ENCODE measurements at regions not wholly inside any gene's neighbourhood (a gene's known extent, or its start where the extent isn't known, plus 50 kb on each side); places are given as distances from the start of the nearest gene placed in this dataset.

DNA sequence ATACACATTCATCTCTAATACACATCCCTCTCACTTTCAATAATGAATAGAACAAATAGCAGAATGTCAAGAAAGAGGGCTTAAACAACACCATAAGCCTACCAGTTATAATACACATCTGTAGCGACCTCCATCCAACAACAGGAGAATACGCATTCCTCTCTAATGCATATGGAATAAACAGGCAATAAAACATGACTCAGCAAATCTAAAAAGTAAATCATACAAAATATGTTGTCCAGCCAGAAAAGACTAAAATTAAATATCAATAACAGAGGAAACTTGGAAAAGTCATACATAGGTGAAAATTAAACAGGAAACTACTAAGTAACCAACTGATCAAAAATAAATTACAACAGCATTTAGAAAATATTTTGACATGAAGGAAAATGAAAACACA is 1127.5 kb upstream of the NCAM2 start:
- no peak for TF ChIP-seq FOXM1 (IDR thresholded peaks at IDR 0.05; ENCODE audit: borderline replicate concordance, low read depth)
- TF ChIP-seq CEBPB (IDR thresholded peaks at IDR 0.05) = no peak
- no peak for TF ChIP-seq NFIC (IDR thresholded peaks at IDR 0.05)
- TF ChIP-seq MAX (IDR thresholded peaks at IDR 0.05) = no peak
- no peak for TF ChIP-seq EGR1 (IDR thresholded peaks at IDR 0.05)
- TF ChIP-seq, protein P1, sequence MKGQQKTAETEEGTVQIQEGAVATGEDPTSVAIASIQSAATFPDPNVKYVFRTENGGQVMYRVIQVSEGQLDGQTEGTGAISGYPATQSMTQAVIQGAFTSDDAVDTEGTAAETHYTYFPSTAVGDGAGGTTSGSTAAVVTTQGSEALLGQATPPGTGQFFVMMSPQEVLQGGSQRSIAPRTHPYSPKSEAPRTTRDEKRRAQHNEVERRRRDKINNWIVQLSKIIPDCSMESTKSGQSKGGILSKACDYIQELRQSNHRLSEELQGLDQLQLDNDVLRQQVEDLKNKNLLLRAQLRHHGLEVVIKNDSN (IDR thresholded peaks at IDR 0.05) = no peak
- no peak for TF ChIP-seq REST (IDR thresholded peaks at IDR 0.05; ENCODE audit: low read depth)
- TF ChIP-seq TCF12 (IDR thresholded peaks at IDR 0.05; ENCODE audit: low read depth) = no peak
- TF ChIP-seq TEAD4 (IDR thresholded peaks at IDR 0.05) = no peak
- TF ChIP-seq CREB1 (IDR thresholded peaks at IDR 0.05; ENCODE audit: low read depth) = no peak
- no peak for TF ChIP-seq YY1 (IDR thresholded peaks at IDR 0.05; ENCODE audit: low read depth)
- no peak for TF ChIP-seq EP300 (IDR thresholded peaks at IDR 0.05; ENCODE audit: borderline replicate concordance)
- TF ChIP-seq ZBTB7A (IDR thresholded peaks at IDR 0.05; ENCODE audit: low read depth) = no peak
- TF ChIP-seq RAD21 (IDR thresholded peaks at IDR 0.05; ENCODE audit: low read depth) = no peak
- TF ChIP-seq TAF1 (IDR thresholded peaks at IDR 0.05; ENCODE audit: low read depth) = no peak

DNA sequence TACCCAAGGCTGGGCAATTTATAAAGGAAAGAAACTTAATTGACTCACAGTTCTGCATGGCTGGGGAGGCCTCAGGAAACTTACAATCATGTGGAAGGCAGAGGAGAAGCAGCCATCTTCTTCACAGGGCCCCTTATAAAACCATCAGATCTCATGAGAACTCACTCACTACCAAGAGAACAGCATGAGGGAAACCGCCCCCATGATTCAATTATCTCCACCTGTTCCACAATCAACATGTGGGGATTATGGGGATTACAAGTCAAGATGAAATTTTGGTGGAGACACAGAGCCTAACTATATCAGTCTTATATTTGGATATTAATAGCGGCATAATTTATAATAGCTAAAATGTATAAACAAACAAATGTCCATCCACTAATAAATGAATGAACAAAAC is 1123.7 kb upstream of the NCAM2 start:
- TF ChIP-seq CEBPB (IDR thresholded peaks at IDR 0.05) (no peak), TCF12 (IDR thresholded peaks at IDR 0.05; ENCODE audit: low read depth) (no peak)

DNA sequence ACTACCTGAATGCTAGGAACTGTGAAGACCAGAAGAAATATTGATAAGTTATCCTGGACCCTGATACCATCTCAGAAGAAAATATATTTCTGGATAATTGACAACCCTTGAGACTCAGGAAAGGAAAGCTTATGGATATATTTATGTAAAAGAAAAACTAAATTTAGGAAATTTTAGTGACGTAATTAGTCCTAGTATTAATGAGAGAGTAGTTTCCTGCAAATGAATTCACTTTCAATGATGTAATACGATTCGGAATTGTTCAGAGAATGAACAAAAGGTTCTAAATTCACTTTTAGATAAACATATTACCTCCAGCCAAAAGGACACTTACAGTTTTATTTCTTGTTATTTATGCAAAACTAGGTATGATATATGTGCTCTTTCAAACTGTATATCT is 1120.1 kb upstream of the NCAM2 start:
- no peak for TF ChIP-seq CREB1 (IDR thresholded peaks at IDR 0.05; ENCODE audit: low read depth)
- no peak for TF ChIP-seq TAF1 (IDR thresholded peaks at IDR 0.05; ENCODE audit: low read depth)
- no peak for TF ChIP-seq TEAD4 (IDR thresholded peaks at IDR 0.05)
- TF ChIP-seq EP300 (IDR thresholded peaks at IDR 0.05; ENCODE audit: borderline replicate concordance) = no peak
- TF ChIP-seq CEBPB (IDR thresholded peaks at IDR 0.05) = no peak
- TF ChIP-seq, protein P1 (IDR thresholded peaks at IDR 0.05) = no peak
- no peak for TF ChIP-seq FOXM1 (IDR thresholded peaks at IDR 0.05; ENCODE audit: borderline replicate concordance, low read depth)
- TF ChIP-seq TCF12 (IDR thresholded peaks at IDR 0.05; ENCODE audit: low read depth) = no peak
- TF ChIP-seq NFIC (IDR thresholded peaks at IDR 0.05) = no peak
- TF ChIP-seq MAX (IDR thresholded peaks at IDR 0.05) = no peak
- TF ChIP-seq RAD21 (IDR thresholded peaks at IDR 0.05; ENCODE audit: low read depth) = no peak
- no peak for TF ChIP-seq YY1 (IDR thresholded peaks at IDR 0.05; ENCODE audit: low read depth)
- TF ChIP-seq EGR1 (IDR thresholded peaks at IDR 0.05) = no peak

GRCh38 chr21:19899645-19900044 is 1098.6 kb upstream of the NCAM2 start:
- no peak for TF ChIP-seq TEAD4 (IDR thresholded peaks at IDR 0.05)
- no peak for TF ChIP-seq MAX (IDR thresholded peaks at IDR 0.05)
- TF ChIP-seq NFIC (IDR thresholded peaks at IDR 0.05) = no peak
- no peak for TF ChIP-seq RAD21 (IDR thresholded peaks at IDR 0.05; ENCODE audit: low read depth)
- no peak for TF ChIP-seq CREB1 (IDR thresholded peaks at IDR 0.05; ENCODE audit: low read depth)
- no peak for TF ChIP-seq CEBPB (IDR thresholded peaks at IDR 0.05)
- TF ChIP-seq, protein P1 (IDR thresholded peaks at IDR 0.05) = no peak
- no peak for TF ChIP-seq EP300 (IDR thresholded peaks at IDR 0.05; ENCODE audit: borderline replicate concordance)
- no peak for TF ChIP-seq FOXM1 (IDR thresholded peaks at IDR 0.05; ENCODE audit: borderline replicate concordance, low read depth)
- TF ChIP-seq TCF12 (IDR thresholded peaks at IDR 0.05; ENCODE audit: low read depth) = no peak
- TF ChIP-seq EGR1 (IDR thresholded peaks at IDR 0.05) = no peak
- no peak for TF ChIP-seq TAF1 (IDR thresholded peaks at IDR 0.05; ENCODE audit: low read depth)
- no peak for TF ChIP-seq YY1 (IDR thresholded peaks at IDR 0.05; ENCODE audit: low read depth)
- no peak for TF ChIP-seq REST (IDR thresholded peaks at IDR 0.05; ENCODE audit: low read depth)

- TF ChIP-seq NFIC (IDR thresholded peaks at IDR 0.05) (no peak), RAD21 (IDR thresholded peaks at IDR 0.05; ENCODE audit: low read depth) (no peak), MAX (IDR thresholded peaks at IDR 0.05) (no peak), TAF1 (IDR thresholded peaks at IDR 0.05; ENCODE audit: low read depth) (no peak), FOXM1 (IDR thresholded peaks at IDR 0.05; ENCODE audit: borderline replicate concordance, low read depth) (no peak), CEBPB (IDR thresholded peaks at IDR 0.05) (no peak), ZBTB7A (IDR thresholded peaks at IDR 0.05; ENCODE audit: low read depth) (no peak), EGR1 (IDR thresholded peaks at IDR 0.05) (no peak), REST (IDR thresholded peaks at IDR 0.05; ENCODE audit: low read depth) (no peak), EP300 (IDR thresholded peaks at IDR 0.05; ENCODE audit: borderline replicate concordance) (no peak), CREB1 (IDR thresholded peaks at IDR 0.05; ENCODE audit: low read depth) (no peak), YY1 (IDR thresholded peaks at IDR 0.05; ENCODE audit: low read depth) (no peak), TEAD4 (IDR thresholded peaks at IDR 0.05) (no peak), TCF12 (IDR thresholded peaks at IDR 0.05; ENCODE audit: low read depth) (no peak)
- TF ChIP-seq, protein P1 (IDR thresholded peaks at IDR 0.05) = no peak
These were observed 1098.1 kb upstream of the NCAM2 start for GRCh38 chr21:19900149-19900548.
